GM10248 (cell line): ENCODE measurements at regions not wholly inside any gene's neighbourhood (a gene's known extent, or its start where the extent isn't known, plus 50 kb on each side); places are given as distances from the start of the nearest gene placed in this dataset.

Experiments
- CTCF ChIA-PET: fragments of 300-600 bp; sonication (Branson Sonifier 250); formaldehyde crosslinking; extraction: SDS; loops from one replicate; lab custom pipeline; 2021; ENCODE audit warnings: antibody characterized with exemption; lab: Yijun Ruan, JAX
- POLR2A ChIA-PET: fragments of 350-650 bp; sonication (Branson Sonifier 250); formaldehyde crosslinking; extraction: SDS; loops from one replicate; lab custom pipeline; 2020; ENCODE audit warnings: antibody characterized with exemption; lab: Yijun Ruan, JAX
- DNase-seq: peaks from one replicate; pipeline ENCODE4 v3.0.0; 2012; ENCODE audit errors: extremely low spot score
- CTCF ChIP-seq: IDR thresholded peaks from 2 replicates; pipeline ENCODE4 v1.5.1; 2012; ENCODE audit warnings: mild to moderate bottlenecking, low read depth; ENCODE audit errors: extremely low read depth, missing control alignments, control extremely low read depth

GRCh38 chr22:48557473-48557872 is 1270.2 kb downstream of the BRD1 start:
- CTCF ChIA-PET: no interaction called here

GRCh38 chr22:48556751-48557150 is 1270.9 kb downstream of the BRD1 start:
- no peak for DNase-seq
- POLR2A ChIA-PET: no interaction called here

More at GRCh38 chr22:48557473-48557872, 1270.2 kb downstream of the BRD1 start:
- TF ChIP-seq CTCF: no peak
- DNase-seq: no peak
- POLR2A ChIA-PET: no interaction called here

DNA sequence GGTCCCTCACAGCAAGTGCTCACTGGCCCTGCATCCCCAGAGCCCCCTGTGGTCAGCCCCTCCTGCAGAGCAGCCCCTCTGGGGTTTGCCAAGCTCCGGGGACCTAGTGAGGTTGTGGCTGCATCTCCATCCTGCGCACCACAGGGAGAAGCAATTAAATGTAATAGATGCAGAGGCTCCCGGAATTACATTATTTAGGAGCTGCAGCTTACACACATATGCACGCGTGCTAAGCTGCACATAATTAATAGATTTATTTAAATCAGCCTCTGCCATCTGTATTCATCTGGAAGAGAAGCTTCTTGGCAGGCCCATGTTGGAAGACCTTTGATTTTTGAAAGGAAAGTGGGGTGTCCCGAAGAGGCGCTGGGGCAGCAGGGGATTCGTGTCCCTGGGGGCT is 1271.5 kb downstream of the BRD1 start:
- no peak for TF ChIP-seq CTCF
- POLR2A ChIA-PET: no interaction called here
- DNase-seq: no peak
- CTCF ChIA-PET: no interaction called here

More at GRCh38 chr22:48556751-48557150, 1270.9 kb downstream of the BRD1 start:
- no peak for TF ChIP-seq CTCF
- CTCF ChIA-PET: no interaction called here

DNA sequence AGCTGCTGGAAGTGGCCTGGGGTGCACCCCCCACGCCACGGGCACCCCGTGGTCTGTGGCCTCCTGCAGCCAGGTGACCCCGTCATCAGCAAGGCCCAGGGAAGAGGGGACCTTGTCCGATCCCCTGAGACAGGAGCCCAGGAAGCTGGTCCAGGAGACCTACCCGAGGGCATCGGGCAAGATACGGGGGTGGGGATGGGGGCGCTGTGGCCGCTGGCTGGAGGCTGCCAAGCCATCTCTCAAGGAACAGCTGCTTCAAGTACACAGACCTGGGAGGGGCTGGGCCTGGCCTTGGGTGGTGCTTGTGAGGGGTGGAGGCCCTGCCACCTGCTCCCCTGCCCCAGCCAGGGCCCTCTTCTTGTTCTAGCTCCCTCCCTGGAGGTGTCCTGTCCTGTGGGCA is 1272.1 kb downstream of the BRD1 start:
- no peak for DNase-seq
- no peak for TF ChIP-seq CTCF
- POLR2A ChIA-PET: no interaction called here
- CTCF ChIA-PET: no interaction called here

DNA sequence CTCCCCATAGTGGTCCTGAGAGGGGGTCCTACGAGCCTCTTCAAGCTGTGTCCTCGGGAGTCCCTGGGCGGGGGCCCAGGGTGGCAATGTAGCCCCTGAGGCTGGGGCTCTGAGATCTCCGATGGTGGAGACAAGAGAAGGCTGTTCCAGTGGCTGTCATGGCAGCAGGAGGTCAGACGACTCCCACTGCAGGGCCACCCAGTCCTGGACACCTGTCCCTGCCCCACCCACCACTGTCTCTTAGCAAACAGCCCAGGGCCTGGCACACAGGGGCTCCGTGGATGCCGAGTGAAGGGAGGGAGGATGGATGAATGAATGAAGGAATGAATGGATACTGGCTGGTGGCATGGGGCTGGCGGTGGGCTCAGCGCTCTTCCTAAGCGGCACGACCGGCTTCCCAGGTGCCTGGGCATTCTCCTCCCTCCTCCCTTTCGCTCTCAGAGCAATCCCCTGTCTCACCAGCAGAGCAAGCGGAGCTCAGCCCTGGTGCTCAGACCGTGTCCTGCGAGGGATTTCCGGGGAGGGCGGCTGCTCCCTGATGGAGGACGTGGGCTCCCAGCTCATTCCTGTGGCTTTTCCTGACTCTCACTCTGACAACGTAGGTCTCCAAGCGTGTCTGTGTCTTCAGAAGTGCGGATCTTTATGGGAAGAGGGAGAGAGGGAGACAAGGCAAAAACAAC is 1272.6 kb downstream of the BRD1 start:
- DNase-seq: no peak
- no peak for TF ChIP-seq CTCF
- ChIA-PET CTCF (no interaction called here), POLR2A (no interaction called here)

GRCh38 chr22:48553694-48554308 is 1273.9 kb downstream of the BRD1 start:
- POLR2A ChIA-PET: no interaction called here
- no peak for DNase-seq

More at GRCh38 chr22:48553694-48554308, 1273.9 kb downstream of the BRD1 start:
- TF ChIP-seq CTCF: no peak
- CTCF ChIA-PET: no interaction called here
